ELF-1 (cell line): ENCODE measurements at regions not wholly inside any gene's neighbourhood (a gene's known extent, or its start where the extent isn't known, plus 50 kb on each side); places are given as distances from the start of the nearest gene placed in this dataset.

Experiments used
- DNase-seq: peaks from one replicate; pipeline ENCODE4 v3.0.0-alpha.2; 2016; ENCODE audit warnings: low read depth, low spot score

- no peak for DNase-seq
Measured at GRCh38 chr2:5329763-5330162, 362.4 kb upstream of the SOX11 start.

GRCh38 chr2:5330961-5331360, 361.2 kb upstream of the SOX11 start:
- DNase-seq: no peak

DNA sequence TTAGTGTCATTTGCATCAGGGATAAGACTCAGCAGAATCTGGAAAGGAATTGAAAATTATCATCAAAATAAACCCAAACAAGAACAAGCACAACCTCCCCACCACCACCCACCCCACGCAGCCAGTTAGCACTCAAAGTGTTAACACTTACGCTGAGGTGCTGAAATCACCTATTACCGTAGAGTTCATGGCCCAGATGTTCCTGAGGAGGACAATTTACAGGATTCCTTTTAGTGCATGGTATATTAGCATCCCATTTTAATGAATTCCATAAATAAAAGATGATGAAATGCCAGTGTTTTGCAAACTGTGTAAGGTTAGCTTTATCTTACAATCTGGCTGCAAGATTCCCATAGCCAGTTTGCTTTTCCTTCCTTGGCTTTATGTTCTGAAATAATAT, 359.3 kb upstream of the SOX11 start:
- DNase-seq: no peak

- no peak for DNase-seq
Measured at GRCh38 chr2:5339473-5339872, 352.7 kb upstream of the SOX11 start.

DNA sequence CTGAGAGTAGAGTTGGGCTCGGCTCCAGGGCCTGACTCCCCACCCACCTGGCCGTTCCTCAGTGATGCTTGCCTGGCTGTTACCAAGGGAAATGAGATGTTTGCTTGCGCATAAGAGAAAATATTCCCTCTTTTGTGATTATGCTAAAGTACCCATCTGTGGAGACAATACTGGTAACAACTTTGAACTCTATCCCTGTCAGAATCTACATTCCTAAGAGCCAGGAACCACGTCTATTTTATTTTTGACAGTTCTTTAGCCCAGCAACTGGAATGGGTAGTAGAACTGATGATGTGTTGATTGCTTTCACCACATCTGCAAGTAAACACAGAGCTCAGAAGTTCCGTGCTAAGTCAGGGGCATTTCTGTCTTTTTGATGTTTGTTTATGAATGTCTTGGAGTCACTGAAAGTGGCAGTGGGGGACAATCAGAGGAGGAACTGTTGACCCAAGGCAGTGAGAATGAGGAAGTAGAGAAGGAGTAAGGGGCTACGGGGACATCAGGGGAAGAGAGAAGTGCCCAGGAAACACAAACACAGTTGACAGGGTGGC, 348.3 kb upstream of the SOX11 start:
- DNase-seq: no peak

- no peak for DNase-seq
Measured at GRCh38 chr2:5352286-5352685, 339.9 kb upstream of the SOX11 start.

DNA sequence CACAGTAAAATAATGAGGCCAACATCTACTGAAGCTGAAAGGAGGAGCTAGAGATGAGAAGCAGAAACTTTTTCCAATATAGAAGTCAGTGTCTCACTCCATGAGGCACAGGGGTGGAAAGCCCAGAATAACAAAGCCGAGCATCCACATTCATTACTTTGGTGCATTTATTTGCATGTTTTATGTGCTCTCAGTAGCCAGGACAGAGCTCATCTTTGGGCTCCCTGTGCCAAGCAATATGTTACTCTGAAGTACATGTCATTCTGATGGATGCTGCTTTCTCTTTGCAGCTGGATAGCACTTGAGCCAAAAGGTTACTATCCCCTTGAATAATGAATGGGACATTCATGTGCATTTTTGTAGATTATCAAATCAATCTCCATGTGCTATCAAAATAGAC, 338.6 kb upstream of the SOX11 start:
- no peak for DNase-seq

DNA sequence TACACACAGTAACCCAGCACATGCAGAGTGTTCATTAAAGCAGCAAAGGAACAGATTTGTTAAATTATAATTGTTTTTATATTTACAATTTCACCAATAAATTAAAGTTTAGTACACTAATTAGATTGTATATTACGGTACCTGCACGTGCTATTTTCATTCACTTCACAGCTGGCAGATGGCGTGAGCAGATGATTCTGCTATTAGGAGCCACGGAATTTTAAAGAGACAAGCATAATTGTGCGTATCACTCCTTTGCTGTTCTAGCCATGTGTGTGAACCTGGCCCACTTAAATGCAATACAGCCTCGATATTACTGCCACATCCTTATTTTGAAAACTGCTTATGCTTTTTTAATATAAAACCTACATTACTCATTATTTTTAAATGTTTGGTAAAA, 332.8 kb upstream of the SOX11 start:
- DNase-seq: no peak

DNA sequence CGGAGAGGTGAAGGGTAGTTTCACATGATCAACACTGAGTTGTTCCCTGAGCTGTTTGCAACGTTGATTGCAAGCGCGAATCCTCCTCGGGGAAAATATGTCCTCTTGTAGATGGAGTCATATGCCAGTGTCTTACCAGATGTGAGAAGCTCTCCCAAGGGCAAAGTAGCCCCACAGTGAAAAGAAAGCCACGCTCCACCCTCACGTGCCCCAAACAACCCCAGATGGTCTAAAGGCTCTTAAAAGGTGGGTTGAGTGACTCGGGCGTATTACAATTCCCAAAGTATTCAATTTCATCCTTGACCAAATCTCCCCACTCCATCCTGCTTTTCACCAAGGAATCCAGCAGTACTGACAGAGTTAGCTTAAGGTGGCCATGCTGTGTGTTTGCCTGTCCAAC, 332.1 kb upstream of the SOX11 start:
- no peak for DNase-seq

DNA sequence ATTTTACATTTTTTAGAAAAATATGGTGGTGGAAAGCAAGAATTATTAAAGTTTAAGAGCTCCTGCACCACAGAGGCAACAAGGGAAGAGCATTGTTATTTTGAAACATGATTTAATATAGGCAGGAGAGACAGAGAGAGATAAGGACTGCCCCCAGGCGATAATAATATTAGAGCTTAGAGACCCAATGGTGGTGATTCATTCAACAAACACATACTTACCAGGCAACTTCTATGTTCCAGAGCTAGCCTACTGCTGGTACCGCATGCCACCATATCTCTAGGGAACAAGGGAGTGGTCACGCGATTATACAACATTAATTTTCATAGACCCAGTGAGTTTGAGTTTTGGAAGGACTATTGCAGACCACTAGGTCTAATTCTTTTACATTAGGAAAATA, 327.8 kb upstream of the SOX11 start:
- DNase-seq: no peak

- DNase-seq: peak; percentile 85
Measured at GRCh38 chr2:5365871-5366461, 326.2 kb upstream of the SOX11 start.

DNA sequence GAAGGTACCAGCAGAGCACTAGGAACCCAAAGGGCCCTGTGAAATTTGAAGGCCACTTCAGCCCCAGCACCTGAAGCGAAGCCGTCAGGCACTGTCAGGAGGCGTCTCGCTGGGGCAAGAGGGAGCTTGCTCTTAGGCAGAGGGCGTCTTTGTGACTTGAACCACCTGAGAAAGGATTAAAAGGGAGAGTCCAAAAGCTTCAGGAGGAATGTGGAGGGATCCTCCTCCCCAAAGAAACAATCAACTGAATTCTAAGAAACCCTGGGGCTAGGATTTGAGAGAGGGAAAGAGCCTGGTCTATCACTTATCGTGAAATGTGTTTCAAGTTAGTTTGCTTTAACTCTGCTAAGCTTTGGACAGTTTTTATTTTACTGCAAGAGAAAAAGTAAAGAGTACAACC, 324.9 kb upstream of the SOX11 start:
- peak; percentile 59 for DNase-seq

DNA sequence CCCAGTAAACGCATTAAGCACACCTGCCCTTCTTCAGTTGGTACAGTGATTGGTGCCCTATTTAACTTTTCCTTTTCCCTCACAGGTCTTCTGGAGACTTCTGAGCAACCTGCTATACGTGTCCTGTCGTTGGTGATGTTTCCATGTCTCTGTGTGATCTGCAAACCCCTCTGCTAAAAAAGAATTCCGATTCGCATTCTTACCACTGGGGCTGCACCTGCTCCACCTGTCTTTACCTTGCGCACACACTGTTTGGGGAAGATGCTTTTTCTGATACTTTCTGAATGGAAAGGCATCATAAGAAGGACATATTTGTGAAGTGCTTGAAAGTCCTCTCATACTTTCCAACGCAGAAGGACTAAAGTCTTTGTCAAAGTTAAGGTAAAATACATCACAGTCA, 323.9 kb upstream of the SOX11 start:
- DNase-seq: peak; percentile 31

DNA sequence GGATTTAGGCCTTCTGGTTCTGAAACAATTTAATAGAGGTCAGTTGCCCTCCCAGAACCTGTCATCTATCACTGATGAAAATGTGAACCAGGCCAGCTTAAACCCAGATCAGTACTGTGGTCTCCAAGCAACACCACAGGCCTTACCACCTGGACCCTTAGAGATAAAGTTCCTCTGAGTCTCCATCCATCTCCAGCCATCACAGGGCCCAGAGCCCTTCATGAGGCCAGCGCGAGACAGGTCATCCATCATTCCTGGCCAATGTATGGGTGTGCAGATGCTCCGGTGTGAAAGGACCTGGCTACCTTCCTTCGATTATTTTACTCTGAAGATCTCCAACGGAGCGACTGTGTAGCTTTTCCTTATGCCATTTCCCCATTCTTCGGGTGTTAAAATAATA, 322.7 kb upstream of the SOX11 start:
- no peak for DNase-seq

DNA sequence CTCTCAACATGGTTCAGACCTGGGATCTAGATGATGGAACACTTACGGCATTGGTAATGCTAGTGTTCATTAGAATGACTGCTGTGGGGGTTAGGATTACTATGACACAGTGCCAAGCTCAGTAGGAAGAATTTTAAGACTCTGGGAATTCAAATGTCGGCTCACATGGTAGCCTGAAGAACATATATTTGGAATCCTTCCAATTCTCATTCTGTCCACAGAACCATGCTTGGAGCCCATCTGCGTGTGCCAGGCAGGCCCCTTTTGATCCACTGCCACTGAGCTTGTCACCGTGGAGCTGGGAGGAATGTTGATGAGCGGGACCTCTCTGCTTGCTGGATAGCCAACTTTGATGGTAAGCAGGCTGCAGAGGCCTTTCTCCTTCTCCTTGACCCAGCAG, 322.0 kb upstream of the SOX11 start:
- no peak for DNase-seq

DNA sequence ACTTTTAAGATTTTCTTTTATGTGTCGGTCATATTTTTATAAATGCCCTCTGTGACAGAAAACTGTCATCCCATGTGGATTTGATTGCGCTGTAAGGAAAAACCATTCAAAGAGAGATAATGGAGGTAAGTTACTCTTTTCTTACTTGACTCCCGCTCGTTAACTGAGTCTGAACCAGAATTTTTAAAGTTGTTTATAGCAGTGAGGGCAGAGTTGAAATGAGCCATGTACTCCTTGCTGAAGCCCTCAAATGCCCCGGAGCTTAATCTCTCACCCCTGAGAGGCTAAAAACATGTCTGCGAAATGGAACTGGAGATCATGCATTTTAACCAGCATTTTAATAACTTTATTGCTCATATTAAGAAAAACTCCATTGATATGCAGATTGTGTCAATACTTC, 320.0 kb upstream of the SOX11 start:
- no peak for DNase-seq

DNA sequence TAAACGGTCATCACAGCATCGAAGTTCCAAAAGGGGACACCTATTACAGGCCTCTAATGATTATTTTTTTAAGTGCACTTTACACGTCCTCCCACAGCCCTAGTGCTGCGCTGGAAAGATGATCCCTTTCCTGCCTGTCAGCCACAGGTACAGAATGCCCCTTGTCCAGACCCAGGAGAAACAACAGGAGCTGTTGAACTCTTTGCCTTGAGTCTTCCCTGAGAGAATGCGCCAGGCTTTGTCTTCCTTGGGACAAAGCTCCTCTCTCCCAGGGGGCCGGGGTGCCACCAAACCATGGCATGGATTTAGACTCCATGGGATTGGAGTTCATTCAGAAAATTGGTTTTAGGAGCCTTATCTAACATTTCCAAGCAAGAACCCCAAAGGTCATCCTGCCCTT, 319.0 kb upstream of the SOX11 start:
- DNase-seq: peak; percentile 89

GRCh38 chr2:5374762-5375161, 317.4 kb upstream of the SOX11 start:
- DNase-seq: no peak

DNA sequence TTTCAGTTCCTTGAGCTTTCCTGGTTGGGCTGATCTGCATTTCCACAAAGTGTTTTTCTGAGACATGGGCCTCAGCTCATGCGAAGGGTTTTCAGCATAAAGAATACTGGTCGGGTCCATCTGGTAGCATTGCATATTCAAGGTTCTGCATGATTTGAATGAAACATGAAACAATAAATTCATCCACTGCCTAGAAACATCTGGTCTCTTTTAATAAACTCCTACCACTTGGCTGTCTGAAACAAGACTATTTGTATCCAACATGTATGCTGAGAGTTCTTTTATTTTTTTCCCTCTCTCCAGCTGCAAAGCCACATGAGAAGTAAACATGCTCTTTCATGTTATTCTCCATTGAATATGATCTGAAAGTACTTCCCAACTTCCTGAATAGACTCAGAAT, 314.9 kb upstream of the SOX11 start:
- no peak for DNase-seq

- no peak for DNase-seq
Measured at GRCh38 chr2:5379811-5380210, 312.4 kb upstream of the SOX11 start.

DNA sequence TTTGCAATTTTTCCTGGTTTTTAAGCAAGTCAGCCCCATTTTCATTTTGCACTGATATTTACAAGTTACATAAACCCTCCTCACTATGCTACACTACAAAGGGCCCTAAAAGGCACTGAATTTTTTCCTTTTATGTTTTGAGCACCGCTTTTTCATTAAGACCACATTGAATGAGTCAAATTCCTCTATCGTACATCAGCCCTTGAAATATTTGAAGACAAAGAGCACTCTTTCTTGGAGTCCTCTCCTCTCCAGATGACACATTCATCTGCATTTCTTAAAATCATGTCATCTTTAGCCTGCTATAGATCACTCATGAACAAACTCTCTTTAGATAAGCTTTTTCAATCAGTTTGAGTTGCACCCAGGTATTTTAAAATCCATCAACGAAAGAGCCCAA, 306.6 kb upstream of the SOX11 start:
- DNase-seq: no peak

DNA sequence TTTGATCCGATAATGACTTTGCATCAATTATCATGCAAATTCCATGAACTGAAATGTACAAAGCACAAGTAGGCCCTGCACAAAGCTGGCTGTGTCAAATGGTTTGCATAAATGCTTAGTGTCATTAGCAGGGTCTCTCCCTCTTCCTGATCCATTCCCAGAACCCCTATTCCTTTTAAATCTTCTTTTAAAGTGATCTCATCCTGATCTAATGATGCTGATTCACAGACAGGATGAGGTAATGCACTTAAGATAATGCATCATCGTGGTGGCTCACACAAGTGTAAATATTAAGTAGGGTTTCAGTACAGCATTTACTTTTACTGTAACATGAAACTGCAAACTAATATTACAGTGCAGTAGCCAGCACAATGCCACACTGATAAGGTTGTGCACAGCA, 304.8 kb upstream of the SOX11 start:
- DNase-seq: no peak

GRCh38 chr2:5389740-5390139, 302.4 kb upstream of the SOX11 start:
- DNase-seq: no peak

GRCh38 chr2:5391362-5391761, 300.8 kb upstream of the SOX11 start:
- no peak for DNase-seq
